ENCODE measurements at regions not wholly inside any gene's neighbourhood (a gene's known extent, or its start where the extent isn't known, plus 50 kb on each side); places are given as distances from the start of the nearest gene placed in this dataset.

GRCh38 chr6:47380251-47380650, 70.5 kb upstream of the TNFRSF21 start:
- TF ChIP-seq, protein P1, sequence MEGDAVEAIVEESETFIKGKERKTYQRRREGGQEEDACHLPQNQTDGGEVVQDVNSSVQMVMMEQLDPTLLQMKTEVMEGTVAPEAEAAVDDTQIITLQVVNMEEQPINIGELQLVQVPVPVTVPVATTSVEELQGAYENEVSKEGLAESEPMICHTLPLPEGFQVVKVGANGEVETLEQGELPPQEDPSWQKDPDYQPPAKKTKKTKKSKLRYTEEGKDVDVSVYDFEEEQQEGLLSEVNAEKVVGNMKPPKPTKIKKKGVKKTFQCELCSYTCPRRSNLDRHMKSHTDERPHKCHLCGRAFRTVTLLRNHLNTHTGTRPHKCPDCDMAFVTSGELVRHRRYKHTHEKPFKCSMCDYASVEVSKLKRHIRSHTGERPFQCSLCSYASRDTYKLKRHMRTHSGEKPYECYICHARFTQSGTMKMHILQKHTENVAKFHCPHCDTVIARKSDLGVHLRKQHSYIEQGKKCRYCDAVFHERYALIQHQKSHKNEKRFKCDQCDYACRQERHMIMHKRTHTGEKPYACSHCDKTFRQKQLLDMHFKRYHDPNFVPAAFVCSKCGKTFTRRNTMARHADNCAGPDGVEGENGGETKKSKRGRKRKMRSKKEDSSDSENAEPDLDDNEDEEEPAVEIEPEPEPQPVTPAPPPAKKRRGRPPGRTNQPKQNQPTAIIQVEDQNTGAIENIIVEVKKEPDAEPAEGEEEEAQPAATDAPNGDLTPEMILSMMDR (IDR thresholded peaks at IDR 0.05; ENCODE audit: low read depth, low read length, missing input control) = no peak
- TF ChIP-seq, protein P2, sequence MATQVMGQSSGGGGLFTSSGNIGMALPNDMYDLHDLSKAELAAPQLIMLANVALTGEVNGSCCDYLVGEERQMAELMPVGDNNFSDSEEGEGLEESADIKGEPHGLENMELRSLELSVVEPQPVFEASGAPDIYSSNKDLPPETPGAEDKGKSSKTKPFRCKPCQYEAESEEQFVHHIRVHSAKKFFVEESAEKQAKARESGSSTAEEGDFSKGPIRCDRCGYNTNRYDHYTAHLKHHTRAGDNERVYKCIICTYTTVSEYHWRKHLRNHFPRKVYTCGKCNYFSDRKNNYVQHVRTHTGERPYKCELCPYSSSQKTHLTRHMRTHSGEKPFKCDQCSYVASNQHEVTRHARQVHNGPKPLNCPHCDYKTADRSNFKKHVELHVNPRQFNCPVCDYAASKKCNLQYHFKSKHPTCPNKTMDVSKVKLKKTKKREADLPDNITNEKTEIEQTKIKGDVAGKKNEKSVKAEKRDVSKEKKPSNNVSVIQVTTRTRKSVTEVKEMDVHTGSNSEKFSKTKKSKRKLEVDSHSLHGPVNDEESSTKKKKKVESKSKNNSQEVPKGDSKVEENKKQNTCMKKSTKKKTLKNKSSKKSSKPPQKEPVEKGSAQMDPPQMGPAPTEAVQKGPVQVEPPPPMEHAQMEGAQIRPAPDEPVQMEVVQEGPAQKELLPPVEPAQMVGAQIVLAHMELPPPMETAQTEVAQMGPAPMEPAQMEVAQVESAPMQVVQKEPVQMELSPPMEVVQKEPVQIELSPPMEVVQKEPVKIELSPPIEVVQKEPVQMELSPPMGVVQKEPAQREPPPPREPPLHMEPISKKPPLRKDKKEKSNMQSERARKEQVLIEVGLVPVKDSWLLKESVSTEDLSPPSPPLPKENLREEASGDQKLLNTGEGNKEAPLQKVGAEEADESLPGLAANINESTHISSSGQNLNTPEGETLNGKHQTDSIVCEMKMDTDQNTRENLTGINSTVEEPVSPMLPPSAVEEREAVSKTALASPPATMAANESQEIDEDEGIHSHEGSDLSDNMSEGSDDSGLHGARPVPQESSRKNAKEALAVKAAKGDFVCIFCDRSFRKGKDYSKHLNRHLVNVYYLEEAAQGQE (IDR thresholded peaks at IDR 0.05) = no peak
- TF ChIP-seq RAD21 (IDR thresholded peaks at IDR 0.05) (no peak), YY1 (IDR thresholded peaks at IDR 0.05) (no peak), SP1 (IDR thresholded peaks at IDR 0.05) (no peak), GABPA (IDR thresholded peaks at IDR 0.05 in 1 of 2, conservative IDR thresholded peaks at IDR 0.05 in 1 of 2) (no peak), RXRA (IDR thresholded peaks at IDR 0.05) (no peak), TAF1 (conservative IDR thresholded peaks at IDR 0.05) (no peak), EGR1 (IDR thresholded peaks at IDR 0.05; ENCODE audit: low read depth in 2 of 2) (no peak), JUND (IDR thresholded peaks at IDR 0.05) (no peak), FOXA1 (IDR thresholded peaks at IDR 0.05) (no peak)
- TF ChIP-seq, protein P3, sequence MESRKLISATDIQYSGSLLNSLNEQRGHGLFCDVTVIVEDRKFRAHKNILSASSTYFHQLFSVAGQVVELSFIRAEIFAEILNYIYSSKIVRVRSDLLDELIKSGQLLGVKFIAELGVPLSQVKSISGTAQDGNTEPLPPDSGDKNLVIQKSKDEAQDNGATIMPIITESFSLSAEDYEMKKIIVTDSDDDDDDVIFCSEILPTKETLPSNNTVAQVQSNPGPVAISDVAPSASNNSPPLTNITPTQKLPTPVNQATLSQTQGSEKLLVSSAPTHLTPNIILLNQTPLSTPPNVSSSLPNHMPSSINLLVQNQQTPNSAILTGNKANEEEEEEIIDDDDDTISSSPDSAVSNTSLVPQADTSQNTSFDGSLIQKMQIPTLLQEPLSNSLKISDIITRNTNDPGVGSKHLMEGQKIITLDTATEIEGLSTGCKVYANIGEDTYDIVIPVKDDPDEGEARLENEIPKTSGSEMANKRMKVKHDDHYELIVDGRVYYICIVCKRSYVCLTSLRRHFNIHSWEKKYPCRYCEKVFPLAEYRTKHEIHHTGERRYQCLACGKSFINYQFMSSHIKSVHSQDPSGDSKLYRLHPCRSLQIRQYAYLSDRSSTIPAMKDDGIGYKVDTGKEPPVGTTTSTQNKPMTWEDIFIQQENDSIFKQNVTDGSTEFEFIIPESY (IDR thresholded peaks at IDR 0.05) = no peak
- TF ChIP-seq, protein P4, sequence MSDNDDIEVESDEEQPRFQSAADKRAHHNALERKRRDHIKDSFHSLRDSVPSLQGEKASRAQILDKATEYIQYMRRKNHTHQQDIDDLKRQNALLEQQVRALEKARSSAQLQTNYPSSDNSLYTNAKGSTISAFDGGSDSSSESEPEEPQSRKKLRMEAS (IDR thresholded peaks at IDR 0.05) = no peak
- TF ChIP-seq, protein P5, sequence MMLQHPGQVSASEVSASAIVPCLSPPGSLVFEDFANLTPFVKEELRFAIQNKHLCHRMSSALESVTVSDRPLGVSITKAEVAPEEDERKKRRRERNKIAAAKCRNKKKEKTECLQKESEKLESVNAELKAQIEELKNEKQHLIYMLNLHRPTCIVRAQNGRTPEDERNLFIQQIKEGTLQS (IDR thresholded peaks at IDR 0.05) = no peak
